ENCODE measurements at regions not wholly inside any gene's neighbourhood (a gene's known extent, or its start where the extent isn't known, plus 50 kb on each side); places are given as distances from the start of the nearest gene placed in this dataset.
A peak's percentile ranks its signal among the peaks of the same experiment; 100 is the strongest.
"Not testable (repeated sequence)": the region's sequence is repeated elsewhere in the genome, so short reads cannot be mapped to it uniquely, and the experiment has no call there.

DNA sequence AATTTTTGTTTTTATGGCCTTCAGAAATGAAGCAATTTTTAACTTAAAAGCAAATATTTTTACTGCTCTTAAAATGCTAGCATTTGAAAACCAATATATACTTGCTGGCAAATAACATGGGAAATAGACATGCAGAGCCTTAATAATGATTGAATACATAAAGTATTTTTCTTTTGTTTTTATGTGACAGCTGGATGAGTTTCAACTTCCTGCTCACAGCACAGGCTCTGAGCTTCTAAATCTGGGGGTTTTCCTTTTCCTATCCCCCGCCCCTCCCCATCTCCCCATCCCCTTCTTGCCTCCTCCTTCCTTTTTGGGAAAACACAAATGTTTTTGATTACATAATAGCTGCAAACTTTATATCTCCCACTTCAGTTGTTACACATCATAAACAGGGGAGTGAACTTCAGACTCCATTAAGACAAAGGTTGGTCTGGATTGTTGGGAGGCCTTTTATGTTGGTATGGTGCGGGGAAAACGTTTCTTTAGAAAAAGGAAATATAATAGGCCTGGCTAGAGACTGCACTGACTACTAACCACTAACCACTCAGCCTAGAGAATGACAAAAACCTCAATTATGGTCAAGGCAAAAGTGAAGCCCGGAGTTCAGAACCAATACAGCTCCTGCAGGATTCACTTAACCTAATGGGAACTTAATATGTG lies 116.1 kb upstream of the GORAB start:
- Histone ChIP-seq H3K4me3 (no peak overlapping the region), H3K4me1 (peaks cover 0 to 3% (median 0%) of the 10 kb centered on the region in 3 donors), H3K27ac (no peak overlapping the region), H3K27me3 (no peaks in the 10 kb centered on the region), H3K36me3 (no peaks in the 10 kb centered on the region), H3K9me3 (no peaks in the 10 kb centered on the region)
- intact Hi-C loops (cut with DNase I), result no loop called here
- DNase-seq (no peak), FAIRE-seq (no peak), ATAC-seq (no peak)
- TF ChIP-seq, protein P1, sequence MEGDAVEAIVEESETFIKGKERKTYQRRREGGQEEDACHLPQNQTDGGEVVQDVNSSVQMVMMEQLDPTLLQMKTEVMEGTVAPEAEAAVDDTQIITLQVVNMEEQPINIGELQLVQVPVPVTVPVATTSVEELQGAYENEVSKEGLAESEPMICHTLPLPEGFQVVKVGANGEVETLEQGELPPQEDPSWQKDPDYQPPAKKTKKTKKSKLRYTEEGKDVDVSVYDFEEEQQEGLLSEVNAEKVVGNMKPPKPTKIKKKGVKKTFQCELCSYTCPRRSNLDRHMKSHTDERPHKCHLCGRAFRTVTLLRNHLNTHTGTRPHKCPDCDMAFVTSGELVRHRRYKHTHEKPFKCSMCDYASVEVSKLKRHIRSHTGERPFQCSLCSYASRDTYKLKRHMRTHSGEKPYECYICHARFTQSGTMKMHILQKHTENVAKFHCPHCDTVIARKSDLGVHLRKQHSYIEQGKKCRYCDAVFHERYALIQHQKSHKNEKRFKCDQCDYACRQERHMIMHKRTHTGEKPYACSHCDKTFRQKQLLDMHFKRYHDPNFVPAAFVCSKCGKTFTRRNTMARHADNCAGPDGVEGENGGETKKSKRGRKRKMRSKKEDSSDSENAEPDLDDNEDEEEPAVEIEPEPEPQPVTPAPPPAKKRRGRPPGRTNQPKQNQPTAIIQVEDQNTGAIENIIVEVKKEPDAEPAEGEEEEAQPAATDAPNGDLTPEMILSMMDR (IDR thresholded peaks at IDR 0.05), result no peak
- WGBS, 2 donors, result 50 to 55% methylated on average over 4 of the region's 4 CpGs

DNA sequence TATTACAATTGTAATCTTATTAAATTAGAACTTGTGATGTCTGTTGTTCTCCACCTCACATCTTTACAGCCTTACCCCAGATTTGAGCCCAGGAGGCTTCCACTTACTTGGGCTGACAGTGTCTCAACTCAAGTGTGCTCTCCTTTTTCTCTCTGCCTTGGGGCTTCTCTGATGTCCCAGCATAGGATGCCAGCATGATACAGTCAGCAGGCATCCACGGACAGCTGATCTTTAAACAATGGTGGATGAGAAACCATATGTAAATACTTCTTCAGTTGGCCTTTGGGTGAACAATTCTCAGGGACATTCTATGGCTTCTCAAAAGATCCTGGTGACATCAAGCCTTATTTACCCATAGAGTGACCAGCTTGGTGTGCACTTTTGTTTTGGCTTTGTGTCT lies 107.6 kb upstream of the GORAB start:
- ATAC-seq (no peak), FAIRE-seq (no peak), DNase-seq (no peak)
- H3K9me3 ChIP-seq, result no peaks in the 10 kb centered on the region
- TF ChIP-seq, protein P1 (IDR thresholded peaks at IDR 0.05), result no peak
- H3K27me3 ChIP-seq, result no peaks in the 10 kb centered on the region
- H3K4me3 ChIP-seq, result no peak overlapping the region
- intact Hi-C loops (cut with DNase I), result no loop called here
- 29 to 31% methylated on average over 1 of the region's 1 CpG for WGBS, 2 donors
- H3K27ac ChIP-seq, result no peak overlapping the region
- no peaks in the 10 kb centered on the region for H3K36me3 ChIP-seq
- no peaks in the 10 kb centered on the region for H3K4me1 ChIP-seq

GRCh38 chr1:170426596-170426995 lies 105.4 kb upstream of the GORAB start:
- no peaks in the 10 kb centered on the region for H3K27me3 ChIP-seq
- H3K36me3 ChIP-seq, result no peaks in the 10 kb centered on the region
- intact Hi-C loops (cut with DNase I), result no loop called here
- no peak overlapping the region for H3K4me3 ChIP-seq
- H3K27ac ChIP-seq, result no peak overlapping the region
- H3K4me1 ChIP-seq, result no peaks in the 10 kb centered on the region
- no peaks in the 10 kb centered on the region for H3K9me3 ChIP-seq
- FAIRE-seq (no peak), ATAC-seq (no peak), DNase-seq (no peak)
- TF ChIP-seq, protein P1 (IDR thresholded peaks at IDR 0.05), result no peak
- WGBS, 2 donors, result 30 to 43% methylated on average over 5 of the region's 5 CpGs

GRCh38 chr1:170427002-170427401 lies 105.0 kb upstream of the GORAB start:
- 48 to 56% methylated on average over 1 of the region's 1 CpG for WGBS, 2 donors
- peak in 1 of 6 donors; percentile 20 for DNase-seq
- H3K27me3 ChIP-seq; H3K9me3 ChIP-seq; H3K27ac ChIP-seq; H3K4me3 ChIP-seq; FAIRE-seq; H3K4me1 ChIP-seq; intact Hi-C loops (cut with DNase I); H3K36me3 ChIP-seq; ATAC-seq: not testable (repeated sequence)

DNA sequence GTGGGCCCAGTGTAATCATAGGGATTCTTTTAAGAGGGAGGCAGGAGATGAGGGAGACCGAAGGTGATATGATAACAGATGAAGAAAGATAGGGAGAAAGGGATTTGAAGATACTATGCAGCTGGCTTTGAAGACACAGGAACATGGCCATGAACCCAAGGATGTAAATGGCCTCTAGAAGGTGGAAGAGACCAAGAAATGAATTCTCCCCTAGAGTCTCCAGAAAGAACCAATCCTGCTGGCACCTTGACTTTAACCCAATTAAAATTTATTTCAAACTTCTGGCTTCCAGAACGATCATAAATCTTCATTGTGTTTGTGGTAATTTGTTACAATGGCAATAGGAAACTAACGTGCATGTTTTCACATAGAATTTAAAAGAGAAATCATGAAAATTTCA lies 95.0 kb upstream of the GORAB start:
- Histone ChIP-seq H3K9me3 (no peaks in the 10 kb centered on the region), H3K36me3 (no peaks in the 10 kb centered on the region), H3K27ac (no peak overlapping the region), H3K27me3 (no peaks in the 10 kb centered on the region), H3K4me1 (no peaks in the 10 kb centered on the region), H3K4me3 (no peak overlapping the region)
- ATAC-seq, result no peak
- no peak for DNase-seq
- intact Hi-C loops (cut with DNase I), result no loop called here
- WGBS, 2 donors, result 37 to 40% methylated on average over 3 of the region's 3 CpGs
- no peak for FAIRE-seq
- TF ChIP-seq, protein P1 (IDR thresholded peaks at IDR 0.05), result no peak

Measured in pancreas (tissue), 10 donors.